DND-41 (cell line): ENCODE measurements at regions not wholly inside any gene's neighbourhood (a gene's known extent, or its start where the extent isn't known, plus 50 kb on each side); places are given as distances from the start of the nearest gene placed in this dataset.

Source experiments
- EZH2 ChIP-seq: IDR thresholded peaks from 3 replicates; pipeline ENCODE4 v1.6.1; 2012; ENCODE audit warnings: borderline replicate concordance, low read depth, mild to moderate bottlenecking, moderate library complexity, low read length, inconsistent platforms; ENCODE audit not compliant: severe bottlenecking
- TF ChIP-seq, protein P1 (sequence below): IDR thresholded peaks from 2 replicates; pipeline ENCODE4 v1.5.1; 2012; ENCODE audit warnings: borderline replicate concordance, low read length, moderate library complexity, mild to moderate bottlenecking; ENCODE audit not compliant: poor library complexity, severe bottlenecking; ENCODE audit errors: extremely low read depth

DNA sequence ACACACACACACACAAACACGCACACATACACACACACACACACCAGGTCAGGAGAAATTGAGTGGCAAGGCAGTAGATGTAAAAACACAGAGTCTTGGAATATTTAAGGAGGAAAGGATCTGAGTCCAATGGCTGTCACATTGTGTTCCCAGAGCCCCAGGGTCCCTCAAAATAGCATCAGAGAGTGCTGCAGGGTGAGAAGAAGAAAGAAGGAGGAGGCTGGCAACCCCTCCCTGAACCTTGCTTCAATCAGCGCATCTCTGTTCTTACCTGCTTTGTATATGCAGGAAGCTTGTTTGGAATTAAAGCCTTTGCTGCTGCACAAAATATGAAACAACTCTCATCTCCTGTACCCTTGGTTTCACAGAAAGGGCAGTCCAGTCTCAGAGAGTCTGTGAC is 406.5 kb downstream of the MIAT start:
- TF ChIP-seq, protein P1, sequence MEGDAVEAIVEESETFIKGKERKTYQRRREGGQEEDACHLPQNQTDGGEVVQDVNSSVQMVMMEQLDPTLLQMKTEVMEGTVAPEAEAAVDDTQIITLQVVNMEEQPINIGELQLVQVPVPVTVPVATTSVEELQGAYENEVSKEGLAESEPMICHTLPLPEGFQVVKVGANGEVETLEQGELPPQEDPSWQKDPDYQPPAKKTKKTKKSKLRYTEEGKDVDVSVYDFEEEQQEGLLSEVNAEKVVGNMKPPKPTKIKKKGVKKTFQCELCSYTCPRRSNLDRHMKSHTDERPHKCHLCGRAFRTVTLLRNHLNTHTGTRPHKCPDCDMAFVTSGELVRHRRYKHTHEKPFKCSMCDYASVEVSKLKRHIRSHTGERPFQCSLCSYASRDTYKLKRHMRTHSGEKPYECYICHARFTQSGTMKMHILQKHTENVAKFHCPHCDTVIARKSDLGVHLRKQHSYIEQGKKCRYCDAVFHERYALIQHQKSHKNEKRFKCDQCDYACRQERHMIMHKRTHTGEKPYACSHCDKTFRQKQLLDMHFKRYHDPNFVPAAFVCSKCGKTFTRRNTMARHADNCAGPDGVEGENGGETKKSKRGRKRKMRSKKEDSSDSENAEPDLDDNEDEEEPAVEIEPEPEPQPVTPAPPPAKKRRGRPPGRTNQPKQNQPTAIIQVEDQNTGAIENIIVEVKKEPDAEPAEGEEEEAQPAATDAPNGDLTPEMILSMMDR, result no peak
- TF ChIP-seq EZH2, result no peak
